Body of pancreas (tissue), 4 donors: ENCODE measurements at regions not wholly inside any gene's neighbourhood (a gene's known extent, or its start where the extent isn't known, plus 50 kb on each side); places are given as distances from the start of the nearest gene placed in this dataset.

ENCODE experiments used
- ATAC-seq: fragments of 150-250 bp; one replicate; pipeline ENCODE4 v1.9.1; 2016
- DNase-seq, 4 donors: peaks; one replicate each; pipeline ENCODE4 v3.0.0-alpha.2; 2019
- H3K27ac ChIP-seq, 4 donors: fragments of 200-600 bp; sonication (generic); 1 replicate in 3 of 4; 2 replicates in 1 of 4; pipeline versions ENCODE4 v1.5.1 to v1.6.1; 2016 to 2019; ENCODE audit warnings: mild to moderate bottlenecking in 1 of 4, mixed read lengths in 1 of 4, moderate library complexity in 1 of 4
- H3K27me3 ChIP-seq, 2 donors: fragments of 200-600 bp; sonication (generic); one replicate each; pipeline ENCODE4 v1.6.0; 2016; ENCODE audit warnings: mild to moderate bottlenecking in 1 of 2
- H3K36me3 ChIP-seq, 2 donors: fragments of 200-600 bp; sonication (generic); replicated peaks in 1 of 2; 2 replicates each; pipeline ENCODE4 v1.5.1; 2016; ENCODE audit warnings: low read depth in 2 of 2; ENCODE audit not compliant: insufficient read depth in 1 of 2
- H3K4me1 ChIP-seq: fragments of 200-600 bp; sonication (generic); one replicate; pipeline ENCODE4 v1.6.0; 2016
- H3K4me3 ChIP-seq, 2 donors: fragments of 200-600 bp; sonication (generic); 1 replicate in 1 of 2; 2 replicates in 1 of 2; pipeline ENCODE4 v1.5.1; 2016 to 2019
- H3K9me3 ChIP-seq, 3 donors: fragments of 200-600 bp; sonication (generic); 1 replicate in 2 of 3; 2 replicates in 1 of 3; pipeline ENCODE4 v1.5.1; 2016
- CTCF ChIP-seq, 7 experiments: fragments of 450-650 bp in 4 of 7; fragments of 200-600 bp in 3 of 7; sonication (generic) in 3 of 7; IDR thresholded peaks; one replicate each; pipeline ENCODE4 v1.5.1; 2016 to 2019; ENCODE audit warnings: antibody characterized with exemption in 7 of 7
- POLR2A ChIP-seq, 3 donors: fragments of 450-650 bp; IDR thresholded peaks; one replicate each; pipeline ENCODE4 v1.6.1; 2016; ENCODE audit warnings: antibody characterized with exemption in 3 of 3, mild to moderate bottlenecking in 2 of 3
- WGBS, 2 donors: methylation state at CpG; one replicate each; pipeline ENCODE4 v1.1.5; 2017; 5-methylcytosine and 5-hydroxymethylcytosine counted together
- intact Hi-C: fragments of 100-400 bp; cut with DNase I; formaldehyde crosslinking; loops from one replicate; pipeline ENCODE4 v1.15.1; 2023

- 29 to 31% methylated on average over 3 of the region's 3 CpGs for WGBS, 2 donors
- Histone ChIP-seq H3K27me3 (no peaks in the 10 kb centered on the region), H3K4me1 (no peaks in the 10 kb centered on the region), H3K36me3 (no peaks in the 10 kb centered on the region), H3K9me3 (no peaks in the 10 kb centered on the region), H3K27ac (no peak overlapping the region), H3K4me3 (no peak overlapping the region)
- DNase-seq (no peak), ATAC-seq (no peak)
- TF ChIP-seq CTCF (IDR thresholded peaks at IDR 0.05): no peak
- no peak for TF ChIP-seq POLR2A (IDR thresholded peaks at IDR 0.05)
- intact Hi-C loops: no loop called here
Measured at GRCh38 chr16:64780445-64780844, 341.4 kb downstream of the CDH11 start.

- no peaks in the 10 kb centered on the region for H3K36me3 ChIP-seq
- H3K27ac ChIP-seq: no peak overlapping the region
- TF ChIP-seq CTCF (IDR thresholded peaks at IDR 0.05) (no peak), POLR2A (IDR thresholded peaks at IDR 0.05) (no peak)
- WGBS, 2 donors: 80 to 91% methylated on average over 1 of the region's 1 CpG
- DNase-seq (no peak), ATAC-seq (no peak)
- no peaks in the 10 kb centered on the region for H3K4me1 ChIP-seq
- H3K9me3 ChIP-seq: no peaks in the 10 kb centered on the region
- H3K4me3 ChIP-seq: no peak overlapping the region
- H3K27me3 ChIP-seq: no peaks in the 10 kb centered on the region
- intact Hi-C loops: no loop called here
Measured at GRCh38 chr16:64778777-64779176, 343.1 kb downstream of the CDH11 start.

- WGBS, 2 donors: 69 to 78% methylated on average over 2 of the region's 2 CpGs
- Histone ChIP-seq H3K27me3 (no peaks in the 10 kb centered on the region), H3K36me3 (no peaks in the 10 kb centered on the region), H3K9me3 (no peaks in the 10 kb centered on the region), H3K4me1 (no peaks in the 10 kb centered on the region), H3K4me3 (no peak overlapping the region), H3K27ac (no peak overlapping the region)
- TF ChIP-seq CTCF (IDR thresholded peaks at IDR 0.05) (no peak), POLR2A (IDR thresholded peaks at IDR 0.05) (no peak)
- intact Hi-C loops: no loop called here
- no peak for DNase-seq
- no peak for ATAC-seq
Measured at GRCh38 chr16:64773638-64774037, 348.2 kb downstream of the CDH11 start.

- H3K4me1 ChIP-seq: no peaks in the 10 kb centered on the region
- H3K36me3 ChIP-seq: no peaks in the 10 kb centered on the region
- DNase-seq (no peak), ATAC-seq (no peak)
- 41 to 56% methylated on average over 3 of the region's 3 CpGs for WGBS, 2 donors
- H3K27me3 ChIP-seq: no peaks in the 10 kb centered on the region
- intact Hi-C loops: no loop called here
- H3K9me3 ChIP-seq: no peaks in the 10 kb centered on the region
- no peak overlapping the region for H3K4me3 ChIP-seq
- TF ChIP-seq POLR2A (IDR thresholded peaks at IDR 0.05) (no peak), CTCF (IDR thresholded peaks at IDR 0.05) (no peak)
- H3K27ac ChIP-seq: no peak overlapping the region
Measured at GRCh38 chr16:64773184-64773583, 348.7 kb downstream of the CDH11 start.

GRCh38 chr16:64771273-64771672 lies 350.6 kb downstream of the CDH11 start:
- Histone ChIP-seq H3K27me3 (no peaks in the 10 kb centered on the region), H3K36me3 (no peaks in the 10 kb centered on the region), H3K4me1 (no peaks in the 10 kb centered on the region), H3K9me3 (no peaks in the 10 kb centered on the region), H3K27ac (no peak overlapping the region), H3K4me3 (no peak overlapping the region)
- intact Hi-C loops: no loop called here
- no peak for ATAC-seq
- 85 to 89% methylated on average over 11 to 13 of the region's 13 CpGs for WGBS, 2 donors
- no peak for DNase-seq
- TF ChIP-seq CTCF (IDR thresholded peaks at IDR 0.05) (no peak), POLR2A (IDR thresholded peaks at IDR 0.05) (no peak)
